NCI-H146 treated with DMSO at 0.1 percent for 48 hours (cell line): ENCODE measurements at regions not wholly inside any gene's neighbourhood (a gene's known extent, or its start where the extent isn't known, plus 50 kb on each side); places are given as distances from the start of the nearest gene placed in this dataset.
A peak's percentile ranks its signal among the peaks of the same experiment; 100 is the strongest.
"Not testable (repeated sequence)": the region's sequence is repeated elsewhere in the genome, so short reads cannot be mapped to it uniquely, and the experiment has no call there.

Source experiments
- DNase-seq: peaks from one replicate; lab custom pipeline; 2025; ENCODE audit not compliant: unreplicated experiment; lab: John Stamatoyannopoulos, UW

DNA sequence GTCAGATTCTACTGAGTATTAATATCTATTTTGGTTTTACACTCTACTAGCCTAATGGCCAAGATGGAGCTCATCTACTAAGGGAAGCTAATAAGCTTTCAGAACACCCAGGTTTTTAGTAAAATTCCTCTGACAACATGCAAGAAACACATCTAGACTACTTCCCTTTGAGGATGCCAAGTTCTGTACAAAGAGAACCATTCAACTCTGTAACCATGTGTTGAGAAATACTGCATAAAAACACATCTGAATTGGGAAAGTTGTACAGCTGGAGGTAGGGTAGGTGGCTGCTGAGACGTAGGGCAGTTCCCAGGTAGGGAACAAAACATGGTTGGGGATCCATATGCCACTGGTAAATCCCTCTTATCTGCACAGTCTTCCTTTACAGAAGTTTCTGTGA is 66.2 kb downstream of the SC5D start:
- DNase-seq: no peak

DNA sequence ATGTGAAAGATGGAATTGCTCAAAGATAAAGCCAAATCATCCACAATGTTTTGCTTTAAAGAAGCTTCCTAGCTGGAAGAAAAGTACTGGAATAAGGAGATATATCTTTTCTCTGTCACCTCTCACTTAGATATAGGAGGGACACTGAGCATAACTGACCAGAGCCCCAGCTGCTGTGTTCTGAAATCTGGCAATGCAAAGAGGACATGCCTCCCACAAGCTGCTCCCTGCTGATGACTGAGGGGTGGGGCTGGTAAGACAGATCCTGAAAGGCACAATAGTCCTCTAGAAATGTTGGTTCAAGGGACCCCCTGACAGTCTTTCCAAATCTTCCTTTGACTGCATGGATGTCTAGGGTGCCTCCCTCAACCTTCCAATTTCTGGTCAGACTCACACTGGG is 67.0 kb downstream of the SC5D start:
- DNase-seq: no peak

DNA sequence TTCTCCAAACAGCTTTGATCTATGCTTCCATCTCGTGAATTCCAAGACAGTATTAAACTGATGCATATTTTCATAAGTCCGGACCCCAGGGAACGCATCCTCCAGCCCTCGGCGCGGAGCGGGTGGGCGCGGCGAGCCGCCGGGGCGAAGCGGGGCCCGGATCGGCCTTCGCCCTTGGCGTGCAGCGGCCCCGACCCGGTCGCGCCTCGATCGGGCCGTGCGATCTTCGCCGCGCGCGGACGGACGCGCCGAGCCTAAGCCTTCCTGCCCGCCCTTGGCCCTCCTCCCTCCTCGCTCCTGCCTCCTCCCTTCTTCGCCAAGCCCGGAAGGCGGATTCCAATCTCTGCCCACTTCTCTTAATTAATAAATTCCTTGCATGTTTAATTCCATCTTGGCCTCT is 70.4 kb downstream of the SC5D start:
- DNase-seq: not testable (repeated sequence)

DNA sequence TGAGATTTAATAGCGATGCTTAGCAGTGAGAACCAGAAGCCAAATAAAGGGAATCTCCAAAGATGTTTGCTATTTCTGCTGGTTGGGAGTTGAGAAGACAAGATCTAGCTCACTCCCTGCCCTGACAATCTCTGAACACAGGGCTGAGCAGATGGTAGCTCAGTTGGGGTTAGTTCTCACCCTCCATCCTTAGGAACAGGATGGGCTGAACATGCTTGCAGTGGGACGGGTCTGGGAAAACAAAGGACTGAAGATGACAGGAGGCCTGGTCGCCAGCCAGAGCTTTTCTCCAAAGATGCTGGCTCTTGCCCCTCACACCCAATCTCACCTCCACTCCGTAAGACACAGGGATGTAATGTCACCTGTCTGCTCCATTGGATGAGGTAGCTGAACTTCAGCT is 72.7 kb downstream of the SC5D start:
- no peak for DNase-seq

DNA sequence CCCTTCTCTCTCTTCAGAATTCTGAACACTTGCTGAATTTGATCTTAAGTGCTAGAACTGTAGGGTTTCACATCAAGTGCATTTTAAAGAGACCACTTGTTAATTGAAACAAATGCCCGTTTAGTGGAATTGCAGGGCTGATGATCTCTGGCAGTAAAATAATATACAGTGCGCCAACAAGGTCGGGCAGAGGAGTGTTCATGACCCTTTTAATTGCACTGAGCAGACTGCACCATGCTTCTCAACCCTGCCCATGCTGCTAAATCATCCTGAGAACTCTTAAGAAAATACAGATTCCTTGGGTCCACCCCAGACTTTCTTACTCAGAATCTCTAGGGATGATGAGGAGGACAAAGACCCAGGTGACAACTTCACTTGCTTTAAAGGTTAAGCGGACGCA is 73.5 kb downstream of the SC5D start:
- no peak for DNase-seq

DNA sequence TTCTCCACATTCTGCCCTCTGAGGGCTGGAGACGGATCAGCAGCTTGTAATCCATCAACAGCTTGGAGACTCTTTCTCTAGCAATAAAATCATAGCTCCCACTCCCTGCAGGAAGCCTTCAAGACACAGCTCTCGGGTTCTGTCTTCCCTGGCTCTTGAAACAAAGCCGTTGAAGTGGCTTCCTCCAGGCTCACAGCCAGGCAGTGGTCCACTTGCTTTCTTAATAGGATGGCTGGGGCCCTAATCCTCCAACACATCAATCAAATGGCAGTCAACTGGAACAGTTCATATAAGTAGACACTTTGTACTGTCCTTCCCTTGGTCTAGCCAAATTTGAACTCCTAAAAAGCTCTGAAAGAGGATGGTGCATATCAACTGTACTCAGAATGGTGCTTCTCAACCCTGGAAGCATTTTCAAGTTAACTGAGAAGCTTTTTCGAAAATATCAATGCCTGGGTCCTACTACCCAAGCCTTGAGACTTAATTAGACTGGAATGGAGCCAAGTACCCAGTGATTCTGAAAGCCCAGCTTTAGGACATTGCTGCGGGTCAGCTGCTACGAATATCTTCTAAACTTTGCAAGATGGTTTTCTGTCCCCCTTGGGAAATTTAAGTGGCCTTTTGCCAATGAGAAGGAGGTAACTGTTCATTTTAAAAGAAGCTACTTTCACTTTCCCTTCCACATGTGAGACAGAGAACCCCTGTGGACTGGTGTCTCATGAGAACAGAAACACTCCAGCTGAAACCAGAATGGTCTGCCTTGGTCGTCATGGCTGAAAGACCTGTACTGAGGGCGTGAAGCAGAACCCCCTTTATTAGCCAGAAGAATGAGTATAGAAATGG is 74.7 kb downstream of the SC5D start:
- no peak for DNase-seq

DNA sequence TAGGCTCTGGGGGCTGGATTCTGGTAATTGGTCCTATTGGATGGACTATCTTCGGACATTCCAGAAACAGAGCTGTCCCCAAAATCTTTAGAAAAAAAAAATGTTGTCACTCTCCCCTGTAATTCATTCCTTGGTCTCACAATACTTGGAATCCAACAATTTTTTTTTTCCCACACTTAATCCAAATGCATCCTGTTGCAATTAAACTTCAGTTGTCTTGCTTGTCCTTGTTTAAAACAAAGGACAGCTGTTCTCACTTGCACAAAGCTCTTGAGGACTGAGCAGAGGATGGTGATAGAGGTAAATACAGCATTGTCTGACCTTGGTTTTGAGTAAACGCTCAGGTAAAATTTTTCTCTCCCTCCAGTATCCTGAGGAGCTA is 75.3 kb downstream of the SC5D start:
- DNase-seq: no peak

DNA sequence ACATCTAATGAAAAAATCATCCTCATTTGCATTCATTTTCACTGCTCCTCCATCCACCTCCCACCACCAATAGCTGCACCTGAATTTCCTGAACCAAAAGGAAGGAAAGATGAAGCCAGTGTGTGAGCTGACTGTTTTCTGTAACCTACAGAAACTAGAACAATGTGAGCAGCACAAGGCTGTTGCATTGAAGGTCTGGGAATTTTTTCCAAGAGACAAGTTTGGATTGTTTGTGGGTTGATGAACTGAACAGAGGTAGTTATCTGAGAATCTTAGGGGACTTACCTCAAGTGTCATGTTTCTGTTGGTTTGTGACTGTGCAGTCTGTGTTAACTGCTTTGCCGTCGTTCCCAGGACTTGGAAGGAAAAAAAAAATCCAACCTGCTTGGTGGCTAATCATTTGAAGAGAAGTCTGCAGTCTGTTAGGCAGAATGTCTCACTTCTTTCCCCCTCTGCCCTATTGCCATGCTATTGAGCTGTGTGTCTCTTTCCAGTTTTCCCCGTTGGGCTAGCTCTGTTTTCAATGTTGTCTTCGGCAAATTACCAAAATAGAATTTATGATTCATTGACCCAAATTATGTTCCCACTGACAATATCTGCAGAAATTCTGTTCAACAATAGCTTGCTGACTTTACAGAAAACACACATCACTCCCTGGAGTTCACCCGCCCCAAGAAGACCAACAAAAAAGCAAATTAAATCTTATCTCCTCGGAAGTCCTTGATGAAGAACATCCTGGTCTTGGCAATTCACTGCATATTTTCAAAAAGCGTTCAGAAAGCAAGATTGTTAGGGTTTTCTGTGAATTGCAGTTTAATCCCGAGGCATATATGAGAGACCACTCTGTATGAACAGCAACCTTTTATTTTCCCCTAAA is 76.0 kb downstream of the SC5D start:
- DNase-seq: no peak

DNA sequence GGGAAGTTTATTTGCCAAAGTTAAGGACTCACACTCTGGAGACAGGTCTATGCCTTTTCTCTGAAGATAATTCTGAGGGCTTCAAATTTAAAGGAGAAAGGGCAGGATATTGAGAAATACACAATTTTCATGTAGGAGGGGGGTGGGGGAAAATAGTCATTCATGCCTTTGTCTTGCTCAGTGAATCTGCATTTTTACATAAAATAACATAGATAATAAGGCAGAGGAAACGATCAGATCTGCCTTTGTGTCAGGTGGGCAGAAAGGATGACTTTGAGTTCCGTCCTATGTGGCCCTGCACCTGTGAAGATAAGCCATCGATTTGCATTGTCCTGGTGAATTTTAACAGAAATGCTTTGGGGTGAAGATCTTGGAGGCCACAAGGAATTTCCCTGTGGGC is 76.8 kb downstream of the SC5D start:
- DNase-seq: no peak

DNA sequence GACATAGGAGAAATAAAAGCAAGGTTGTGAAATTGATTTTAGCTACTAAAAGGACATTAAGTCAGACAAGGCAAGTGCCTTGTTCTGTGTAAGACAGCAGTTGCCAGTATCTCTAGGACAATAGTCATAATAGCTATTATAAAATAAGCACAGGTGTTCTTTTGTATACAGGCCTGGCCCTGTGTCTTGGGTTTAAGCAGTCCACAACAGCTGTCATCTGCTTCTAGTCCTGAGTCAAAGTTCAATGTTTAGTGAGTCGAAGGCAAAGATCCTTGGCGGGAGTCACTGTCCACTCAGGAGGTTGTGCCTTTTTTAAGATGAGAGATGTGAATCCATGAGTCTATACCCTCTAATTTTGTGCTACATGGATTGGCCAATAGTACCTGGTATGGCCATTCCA is 79.5 kb downstream of the SC5D start:
- DNase-seq: peak; percentile 85

DNA sequence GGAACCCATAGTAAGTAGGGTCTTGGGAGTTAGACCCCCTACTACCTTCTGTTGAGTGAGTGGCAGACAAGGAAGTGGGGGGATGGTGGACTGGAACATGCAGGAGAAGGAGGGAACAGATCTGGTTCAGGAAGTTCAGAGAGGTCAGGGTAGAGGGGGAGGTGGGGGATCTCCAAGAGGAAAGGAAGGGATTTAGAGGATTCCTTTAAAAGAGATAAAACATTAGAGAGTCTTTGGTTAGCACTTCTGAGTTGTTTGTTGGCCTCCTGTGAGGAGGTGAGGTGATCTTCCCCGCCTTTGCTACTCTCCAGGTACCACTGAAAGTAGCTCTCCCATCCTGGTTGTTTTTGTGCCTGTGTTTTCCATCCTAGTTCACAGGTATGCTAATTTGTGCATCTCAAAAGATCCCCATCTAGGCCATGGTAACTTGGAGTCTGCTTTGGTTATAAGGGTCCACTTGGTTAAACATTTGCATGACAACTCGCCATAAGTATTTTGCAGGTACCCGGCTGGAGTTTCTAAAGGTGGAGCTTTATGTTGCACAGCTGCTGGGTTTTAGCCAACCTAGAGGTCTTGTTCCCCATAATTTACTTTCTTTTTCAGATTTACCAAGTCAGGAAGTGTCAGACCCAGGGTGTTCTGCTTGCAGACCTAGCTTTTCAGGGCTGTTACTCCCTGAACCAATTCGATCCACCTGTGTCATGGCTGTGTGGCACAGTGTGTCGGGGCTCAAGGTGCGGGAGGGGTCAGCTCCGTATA is 79.3 kb upstream of the SORL1 start:
- no peak for DNase-seq

DNA sequence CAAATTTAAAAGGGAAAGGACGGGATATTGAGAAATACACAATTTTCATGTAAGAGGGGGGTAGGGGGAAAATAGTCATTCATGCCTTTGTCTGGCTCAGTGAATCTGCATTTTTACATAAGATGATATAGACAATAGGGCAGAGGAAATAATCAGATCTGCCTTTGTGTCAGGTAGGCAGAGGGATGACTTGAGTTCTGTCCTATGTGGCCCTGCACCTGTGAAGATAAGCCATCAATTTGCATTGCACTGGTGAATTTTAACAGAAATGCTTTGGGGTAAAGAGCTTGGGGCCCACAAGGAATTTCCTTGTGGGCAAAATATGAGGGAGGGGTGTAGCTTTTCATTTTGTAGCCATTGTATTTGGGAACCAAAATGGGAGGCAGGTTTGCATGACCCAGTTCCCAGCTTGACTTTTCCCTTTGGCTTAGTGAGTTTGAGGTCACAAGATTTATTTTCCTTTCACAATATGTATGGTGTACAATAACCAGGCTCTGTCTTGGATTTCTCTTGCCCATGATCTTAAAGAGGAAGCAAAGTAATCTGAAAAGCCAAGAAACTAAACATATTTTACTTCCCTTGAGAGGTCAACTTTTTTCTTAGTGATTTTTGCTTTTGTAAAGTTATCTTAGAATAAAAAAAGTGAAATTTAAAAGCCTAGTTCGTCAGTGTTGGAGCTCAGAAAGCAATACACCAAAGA is 77.7 kb upstream of the SORL1 start:
- DNase-seq: no peak

DNA sequence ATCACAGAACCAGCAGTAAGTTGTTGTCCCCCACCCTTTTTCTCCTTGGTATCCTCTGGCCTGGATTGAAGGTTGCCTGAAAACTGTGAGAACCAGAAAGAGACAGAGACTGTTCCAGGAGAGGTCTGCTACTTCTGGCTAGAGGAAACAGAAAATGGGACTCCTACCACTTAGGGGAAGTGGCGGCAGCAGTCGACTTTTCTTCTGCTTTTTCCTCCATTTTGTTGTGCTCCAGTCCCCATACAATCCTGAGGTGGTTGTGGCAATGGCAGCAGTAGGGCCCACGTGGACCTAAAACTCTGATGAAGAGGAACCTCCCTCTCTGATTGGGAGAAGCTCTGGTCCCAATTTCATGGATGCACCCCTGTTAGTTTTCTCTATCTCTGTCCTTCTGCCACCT is 76.0 kb upstream of the SORL1 start:
- no peak for DNase-seq

DNA sequence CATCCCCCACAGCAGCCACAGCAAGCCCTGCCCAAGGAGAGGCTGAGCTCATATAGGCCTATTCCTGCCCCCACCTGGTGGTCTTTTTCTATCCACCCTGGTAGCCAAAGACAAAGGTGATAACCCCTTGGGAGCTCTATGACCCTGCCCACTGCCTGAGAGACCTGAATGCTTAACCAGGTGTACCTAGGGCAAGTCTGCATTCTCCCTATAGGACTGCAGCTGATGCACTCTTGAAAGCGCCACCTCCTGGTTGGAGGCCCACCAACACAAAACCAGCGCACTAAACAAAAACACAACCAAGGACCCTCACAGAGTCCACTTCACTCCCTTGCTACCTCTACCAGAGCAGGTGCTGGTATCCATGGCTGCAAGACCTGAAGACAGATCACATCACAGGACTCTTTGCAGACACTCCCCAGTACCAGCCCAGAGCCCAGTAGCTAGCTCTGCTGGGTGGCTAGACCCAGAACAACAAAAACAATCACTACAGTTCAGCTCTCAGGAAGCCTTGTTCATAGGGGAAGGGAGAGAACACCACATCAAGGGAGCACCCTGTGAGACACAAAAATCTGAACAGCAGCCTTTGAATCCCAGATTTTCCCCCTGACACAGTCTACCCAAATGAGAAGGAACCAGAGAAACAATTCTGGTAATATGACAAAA is 72.8 kb upstream of the SORL1 start:
- DNase-seq: not testable (repeated sequence)

DNA sequence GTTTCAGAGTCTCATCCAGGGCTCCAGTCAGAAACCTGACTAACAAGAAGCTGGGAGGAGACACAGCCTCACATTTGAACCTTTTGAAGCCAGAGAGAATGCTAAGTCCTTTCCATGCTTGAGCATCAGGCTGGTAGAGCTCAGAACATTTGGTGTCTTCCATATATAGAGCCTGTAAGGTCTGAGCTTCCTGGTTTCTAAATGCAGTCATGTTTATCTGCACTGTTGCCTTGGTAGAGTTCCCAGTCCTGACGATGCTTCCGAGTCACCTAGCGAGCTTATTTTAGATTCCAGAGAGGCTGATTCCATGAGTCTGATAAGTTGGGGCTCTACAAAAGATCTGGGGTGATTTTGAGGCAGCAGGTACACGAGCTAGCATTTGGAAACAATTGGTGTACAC is 68.4 kb upstream of the SORL1 start:
- no peak for DNase-seq

DNA sequence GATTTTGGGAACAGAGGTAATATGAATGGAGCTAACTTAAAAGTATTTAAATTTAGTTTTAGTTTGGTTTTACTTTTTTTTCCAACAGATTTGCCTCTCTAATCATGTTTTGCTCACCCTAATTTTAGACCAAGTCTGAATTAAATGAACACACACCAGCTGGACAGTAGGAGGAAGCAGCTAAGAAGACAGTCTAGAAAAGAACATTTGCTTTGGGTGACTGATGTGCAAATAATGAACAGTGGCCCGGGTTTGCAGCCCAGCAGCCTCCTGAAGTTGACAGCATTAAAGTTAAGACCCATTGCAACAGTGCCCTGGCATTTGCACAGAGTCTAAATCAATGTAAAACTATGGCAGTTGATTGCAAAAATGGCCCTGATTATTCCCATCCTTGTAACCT is 66.4 kb upstream of the SORL1 start:
- no peak for DNase-seq
